Neural progenitor cell (in vitro differentiated cells): ENCODE measurements at regions not wholly inside any gene's neighbourhood (a gene's known extent, or its start where the extent isn't known, plus 50 kb on each side); places are given as distances from the start of the nearest gene placed in this dataset.

Source experiments
- DNase-seq: peaks from one replicate; pipeline ENCODE4 v3.0.0-alpha.2; 2016; ENCODE audit warnings: low spot score
- H2AFZ ChIP-seq: fragments of 200-600 bp; sonication (generic); replicated peaks from 2 replicates; pipeline ENCODE4 v1.6.1; 2016; ENCODE audit warnings: antibody characterized with exemption
- H3F3A ChIP-seq: fragments of 200-600 bp; sonication (generic); 2 replicates; pipeline ENCODE4 v1.6.1; 2016; ENCODE audit warnings: antibody characterized with exemption, low read depth
- H3K27ac ChIP-seq: fragments of 200-600 bp; sonication (generic); 2 replicates; pipeline ENCODE4 v1.5.1; 2016; ENCODE audit warnings: mild to moderate bottlenecking
- H3K27me3 ChIP-seq: fragments of 200-600 bp; sonication (generic); 2 replicates; pipeline ENCODE4 v1.6.1; 2016; ENCODE audit warnings: mild to moderate bottlenecking, moderate library complexity
- H3K36me3 ChIP-seq: fragments of 200-600 bp; sonication (generic); 2 replicates; pipeline ENCODE4 v1.5.1; 2016
- H3K4me1 ChIP-seq: fragments of 200-600 bp; sonication (generic); 2 replicates; pipeline ENCODE4 v1.6.1; 2016; ENCODE audit warnings: mixed run types
- H3K4me2 ChIP-seq: fragments of 200-600 bp; sonication (generic); 2 replicates; pipeline ENCODE4 v1.6.1; 2016
- H3K4me3 ChIP-seq: fragments of 200-600 bp; sonication (generic); 2 replicates; pipeline ENCODE4 v1.5.1; 2016
- H3K79me2 ChIP-seq: fragments of 200-600 bp; sonication (generic); 2 replicates; pipeline ENCODE4 v1.6.1; 2016; ENCODE audit warnings: low read depth
- H3K9ac ChIP-seq: fragments of 200-600 bp; sonication (generic); 2 replicates; pipeline ENCODE4 v1.6.1; 2016
- H3K9me3 ChIP-seq: fragments of 200-600 bp; sonication (generic); 2 replicates; pipeline ENCODE4 v1.5.1; 2016; ENCODE audit warnings: low read depth
- H4K20me1 ChIP-seq: fragments of 200-600 bp; sonication (generic); 2 replicates; pipeline ENCODE4 v1.6.1; 2016; ENCODE audit warnings: low read depth
- H3K27ac Mint-ChIP-seq: 3 replicates; pipeline ENCODE4 v1.8.0; 2021; ENCODE audit warnings: mixed read lengths
- H3K27me3 Mint-ChIP-seq: 2 replicates; pipeline ENCODE4 v1.8.0; 2022; ENCODE audit warnings: low read depth, mild to moderate bottlenecking, inconsistent platforms, moderate library complexity, mixed read lengths; ENCODE audit not compliant: insufficient read depth
- H3K36me3 Mint-ChIP-seq: 3 replicates; pipeline ENCODE4 v1.8.0; 2021; ENCODE audit warnings: mixed read lengths
- H3K4me1 Mint-ChIP-seq: 3 replicates; pipeline ENCODE4 v1.8.0; 2021; ENCODE audit warnings: mixed read lengths
- H3K4me3 Mint-ChIP-seq: 3 replicates; pipeline ENCODE4 v1.8.0; 2021; ENCODE audit warnings: mild to moderate bottlenecking, moderate library complexity, mixed read lengths
- H3K9me3 Mint-ChIP-seq: 3 replicates; pipeline ENCODE4 v1.8.0; 2020; ENCODE audit warnings: mixed read lengths
- CTCF ChIP-seq: fragments of 200-600 bp; sonication (generic); IDR thresholded peaks from 2 replicates; pipeline ENCODE4 v1.5.1; 2017; ENCODE audit warnings: antibody characterized with exemption, mild to moderate bottlenecking
- EZH2 ChIP-seq: fragments of 200-600 bp; sonication (generic); IDR thresholded peaks from 2 replicates; pipeline ENCODE4 v1.6.1; 2017; ENCODE audit warnings: antibody characterized with exemption, mild to moderate bottlenecking, moderate library complexity
- EZH2phosphoT487 ChIP-seq: fragments of 200-600 bp; sonication (generic); IDR thresholded peaks from 2 replicates; pipeline ENCODE4 v1.6.1; 2017; ENCODE audit warnings: antibody characterized with exemption

- H3K9ac ChIP-seq = no peak overlapping the region
- no peaks in the 10 kb centered on the region for H3K36me3 Mint-ChIP-seq
- no peaks in the 10 kb centered on the region for H3K4me1 ChIP-seq
- no peaks in the 10 kb centered on the region for H4K20me1 ChIP-seq
- H3K9me3 ChIP-seq = no peaks in the 10 kb centered on the region
- H3K79me2 ChIP-seq = no peaks in the 10 kb centered on the region
- H3K9me3 Mint-ChIP-seq = peaks cover 3% of the 10 kb centered on the region
- TF ChIP-seq EZH2 (no peak), EZH2phosphoT487 (no peak), CTCF (no peak)
- no peak overlapping the region for H2AFZ ChIP-seq
- no peak overlapping the region for H3K4me3 Mint-ChIP-seq
- no peaks in the 10 kb centered on the region for H3K27me3 ChIP-seq
- no peak overlapping the region for H3K27ac Mint-ChIP-seq
- no peak overlapping the region for H3K27ac ChIP-seq
- peaks cover 8% of the 10 kb centered on the region for H3K27me3 Mint-ChIP-seq
- no peaks in the 10 kb centered on the region for H3K36me3 ChIP-seq
- H3K4me2 ChIP-seq = no peak overlapping the region
- H3K4me3 ChIP-seq = no peak overlapping the region
- DNase-seq = no peak
- no peaks in the 10 kb centered on the region for H3F3A ChIP-seq
- no peaks in the 10 kb centered on the region for H3K4me1 Mint-ChIP-seq
Observed at GRCh38 chr22:47570851-47571250, 808.4 kb downstream of the TBC1D22A start.

GRCh38 chr22:47570300-47570685 lies 807.8 kb downstream of the TBC1D22A start:
- Histone ChIP-seq H3K27ac (no peak overlapping the region), H3K4me3 (no peak overlapping the region), H3K27me3 (no peaks in the 10 kb centered on the region), H3K79me2 (no peaks in the 10 kb centered on the region), H4K20me1 (no peaks in the 10 kb centered on the region), H3K4me2 (no peak overlapping the region), H3F3A (no peaks in the 10 kb centered on the region), H3K36me3 (no peaks in the 10 kb centered on the region), H3K4me1 (no peaks in the 10 kb centered on the region), H3K9me3 (no peaks in the 10 kb centered on the region), H3K9ac (no peak overlapping the region), H2AFZ (no peak overlapping the region)
- no peaks in the 10 kb centered on the region for H3K4me1 Mint-ChIP-seq
- H3K36me3 Mint-ChIP-seq = no peaks in the 10 kb centered on the region
- H3K27ac Mint-ChIP-seq = no peak overlapping the region
- peaks cover 8% of the 10 kb centered on the region for H3K27me3 Mint-ChIP-seq
- TF ChIP-seq CTCF = no peak
- no peak for TF ChIP-seq EZH2phosphoT487
- no peak for TF ChIP-seq EZH2
- H3K9me3 Mint-ChIP-seq = peaks cover 3% of the 10 kb centered on the region
- no peak overlapping the region for H3K4me3 Mint-ChIP-seq
- no peak for DNase-seq

- Histone ChIP-seq H3K4me3 (no peak overlapping the region), H3K9me3 (no peaks in the 10 kb centered on the region), H3K4me1 (no peaks in the 10 kb centered on the region), H3K27me3 (no peaks in the 10 kb centered on the region), H3K27ac (no peak overlapping the region), H3K4me2 (no peak overlapping the region), H2AFZ (no peak overlapping the region), H4K20me1 (no peaks in the 10 kb centered on the region), H3K9ac (no peak overlapping the region), H3K36me3 (no peaks in the 10 kb centered on the region), H3F3A (no peaks in the 10 kb centered on the region), H3K79me2 (no peaks in the 10 kb centered on the region)
- H3K27ac Mint-ChIP-seq = no peak overlapping the region
- no peak for TF ChIP-seq CTCF
- no peak for TF ChIP-seq EZH2
- no peak for TF ChIP-seq EZH2phosphoT487
- no peaks in the 10 kb centered on the region for H3K4me1 Mint-ChIP-seq
- no peak for DNase-seq
- H3K27me3 Mint-ChIP-seq = peaks cover 4% of the 10 kb centered on the region
- no peaks in the 10 kb centered on the region for H3K36me3 Mint-ChIP-seq
- no peak overlapping the region for H3K4me3 Mint-ChIP-seq
- peaks cover 4% of the 10 kb centered on the region for H3K9me3 Mint-ChIP-seq
Observed at GRCh38 chr22:47569389-47570299, 807.2 kb downstream of the TBC1D22A start.
